GM23248 (cell line): ENCODE measurements at regions not wholly inside any gene's neighbourhood (a gene's known extent, or its start where the extent isn't known, plus 50 kb on each side); places are given as distances from the start of the nearest gene placed in this dataset.

Experiments
- DNase-seq: peaks from one replicate; pipeline ENCODE4 v3.0.0-alpha.2; 2015
- H2AFZ ChIP-seq: fragments of 200-600 bp; sonication (generic); 2 replicates; pipeline ENCODE4 v1.6.1; 2016; ENCODE audit warnings: antibody characterized with exemption
- H3F3A ChIP-seq: fragments of 200-600 bp; sonication (generic); 2 replicates; pipeline ENCODE4 v1.6.1; 2016; ENCODE audit warnings: mild to moderate bottlenecking, antibody characterized with exemption, mixed run types; ENCODE audit not compliant: insufficient read depth
- H3K27ac ChIP-seq: fragments of 200-600 bp; sonication (generic); 2 replicates; pipeline ENCODE4 v1.5.1; 2016; ENCODE audit warnings: mild to moderate bottlenecking
- H3K27me3 ChIP-seq: fragments of 200-600 bp; sonication (generic); replicated peaks from 2 replicates; pipeline ENCODE4 v1.6.1; 2016; ENCODE audit warnings: mild to moderate bottlenecking; ENCODE audit not compliant: insufficient read depth
- H3K36me3 ChIP-seq: fragments of 200-600 bp; sonication (generic); 2 replicates; pipeline ENCODE4 v1.6.1; 2016; ENCODE audit warnings: low read depth, mild to moderate bottlenecking
- H3K4me1 ChIP-seq: fragments of 200-600 bp; sonication (generic); 2 replicates; pipeline ENCODE4 v1.6.1; 2016; ENCODE audit warnings: mild to moderate bottlenecking; ENCODE audit not compliant: insufficient read depth
- H3K4me2 ChIP-seq: fragments of 200-600 bp; sonication (generic); one replicate; pipeline ENCODE4 v1.6.1; 2016; ENCODE audit warnings: mild to moderate bottlenecking; ENCODE audit not compliant: unreplicated experiment
- H3K4me3 ChIP-seq: fragments of 200-600 bp; sonication (generic); 2 replicates; pipeline ENCODE4 v1.5.1; 2016; ENCODE audit warnings: mild to moderate bottlenecking
- H3K79me2 ChIP-seq: fragments of 200-600 bp; sonication (generic); 2 replicates; pipeline ENCODE4 v1.6.1; 2016; ENCODE audit warnings: mild to moderate bottlenecking; ENCODE audit not compliant: insufficient read depth
- H3K9ac ChIP-seq: fragments of 200-600 bp; sonication (generic); 2 replicates; pipeline ENCODE4 v1.6.1; 2016; ENCODE audit warnings: mild to moderate bottlenecking
- H3K9me2 ChIP-seq: fragments of 200-600 bp; sonication (generic); 2 replicates; pipeline ENCODE4 v1.6.1; 2016; ENCODE audit warnings: mixed run types, mild to moderate bottlenecking, moderate library complexity; ENCODE audit not compliant: insufficient read depth
- H3K9me3 ChIP-seq: fragments of 200-600 bp; sonication (generic); one replicate; pipeline ENCODE4 v1.6.1; 2017; ENCODE audit warnings: low read depth
- H4K20me1 ChIP-seq: fragments of 200-600 bp; sonication (generic); 2 replicates; pipeline ENCODE4 v1.6.0; 2016; ENCODE audit not compliant: insufficient read depth
- EZH2 ChIP-seq: fragments of 200-600 bp; sonication (generic); IDR thresholded peaks from 2 replicates; pipeline ENCODE4 v1.6.1; 2018; ENCODE audit warnings: antibody characterized with exemption, mild to moderate bottlenecking; ENCODE audit not compliant: insufficient read depth, poor library complexity, severe bottlenecking
- EZH2phosphoT487 ChIP-seq: fragments of 200-600 bp; sonication (generic); IDR thresholded peaks from 2 replicates; pipeline ENCODE4 v1.6.1; 2018; ENCODE audit warnings: antibody characterized with exemption, moderate library complexity, mild to moderate bottlenecking, low read depth; ENCODE audit not compliant: insufficient read depth
- WGBS, 2 experiments: methylation state at CpG; one replicate each; pipeline ENCODE4 v1.1.6; 2015 to 2017; ENCODE audit warnings: low lambda C conversion rate in 2 of 2, low coverage in 1 of 2; ENCODE audit errors: missing lambda C conversion rate in 2 of 2; 5-methylcytosine and 5-hydroxymethylcytosine counted together
- in situ Hi-C: fragments of 300-500 bp; cut with MboI; formaldehyde crosslinking; loops from 2 replicates; pipeline ENCODE4 v1.15.0; 2020

GRCh38 chr10:56269181-56269580 lies 91.9 kb downstream of the ZWINT start:
- in situ Hi-C loops, result no loop called here
- H3K9ac ChIP-seq, result no peak overlapping the region
- no peaks in the 10 kb centered on the region for H3K36me3 ChIP-seq
- H3K79me2 ChIP-seq, result no peaks in the 10 kb centered on the region
- H3K27me3 ChIP-seq, result no peaks in the 10 kb centered on the region
- no peak for DNase-seq
- H2AFZ ChIP-seq, result no peak overlapping the region
- no peak overlapping the region for H3K4me3 ChIP-seq
- no peaks in the 10 kb centered on the region for H4K20me1 ChIP-seq
- no peak for TF ChIP-seq EZH2phosphoT487
- TF ChIP-seq EZH2, result no peak
- H3K9me3 ChIP-seq, result no peaks in the 10 kb centered on the region
- H3K4me1 ChIP-seq, result no peaks in the 10 kb centered on the region
- 0 to 15% methylated on average over 1 of the region's 1 CpG for WGBS, 2 experiments
- no peaks in the 10 kb centered on the region for H3F3A ChIP-seq
- H3K27ac ChIP-seq, result no peak overlapping the region
- H3K4me2 ChIP-seq, result no peak overlapping the region
- no peaks in the 10 kb centered on the region for H3K9me2 ChIP-seq

- H2AFZ ChIP-seq, result no peak overlapping the region
- no peaks in the 10 kb centered on the region for H3K27me3 ChIP-seq
- in situ Hi-C loops, result no loop called here
- no peaks in the 10 kb centered on the region for H3K9me2 ChIP-seq
- no peak overlapping the region for H3K27ac ChIP-seq
- H3K9me3 ChIP-seq, result no peaks in the 10 kb centered on the region
- no peak for DNase-seq
- no peaks in the 10 kb centered on the region for H3K36me3 ChIP-seq
- no peaks in the 10 kb centered on the region for H3K79me2 ChIP-seq
- H3F3A ChIP-seq, result no peaks in the 10 kb centered on the region
- 41 to 46% methylated on average over 1 of the region's 1 CpG for WGBS, 2 experiments
- H3K4me3 ChIP-seq, result no peak overlapping the region
- no peaks in the 10 kb centered on the region for H3K4me1 ChIP-seq
- no peak overlapping the region for H3K4me2 ChIP-seq
- no peaks in the 10 kb centered on the region for H4K20me1 ChIP-seq
- no peak overlapping the region for H3K9ac ChIP-seq
- no peak for TF ChIP-seq EZH2phosphoT487
- no peak for TF ChIP-seq EZH2
Measured at GRCh38 chr10:56266120-56266519, 94.9 kb downstream of the ZWINT start.

- no peaks in the 10 kb centered on the region for H3K27me3 ChIP-seq
- H3K4me2 ChIP-seq, result no peak overlapping the region
- no peaks in the 10 kb centered on the region for H3K9me3 ChIP-seq
- no peaks in the 10 kb centered on the region for H3K4me1 ChIP-seq
- in situ Hi-C loops, result no loop called here
- no peaks in the 10 kb centered on the region for H3K9me2 ChIP-seq
- H3K36me3 ChIP-seq, result no peaks in the 10 kb centered on the region
- H3K27ac ChIP-seq, result no peak overlapping the region
- DNase-seq, result no peak
- TF ChIP-seq EZH2phosphoT487, result no peak
- TF ChIP-seq EZH2, result no peak
- H3K9ac ChIP-seq, result no peak overlapping the region
- H3K79me2 ChIP-seq, result no peaks in the 10 kb centered on the region
- no peaks in the 10 kb centered on the region for H4K20me1 ChIP-seq
- H3K4me3 ChIP-seq, result no peak overlapping the region
- no peak overlapping the region for H2AFZ ChIP-seq
- no peaks in the 10 kb centered on the region for H3F3A ChIP-seq
Measured at GRCh38 chr10:56258991-56259390, 102.1 kb downstream of the ZWINT start.

- no peak overlapping the region for H3K9ac ChIP-seq
Measured at GRCh38 chr10:56258378-56258777, 102.7 kb downstream of the ZWINT start.

GRCh38 chr10:56255298-56255697 lies 105.8 kb downstream of the ZWINT start:
- Histone ChIP-seq H4K20me1 (no peaks in the 10 kb centered on the region), H3K9ac (no peak overlapping the region)

More at GRCh38 chr10:56258378-56258777, 102.7 kb downstream of the ZWINT start:
- no peak overlapping the region for H3K27ac ChIP-seq
- no peak for DNase-seq
- TF ChIP-seq EZH2phosphoT487, result no peak
- TF ChIP-seq EZH2, result no peak
- H3K4me3 ChIP-seq, result no peak overlapping the region
- WGBS, 2 experiments, result 19 to 25% methylated on average over 2 of the region's 2 CpGs
- H3K4me1 ChIP-seq, result no peaks in the 10 kb centered on the region
- H3K4me2 ChIP-seq, result no peak overlapping the region
- H3K9me2 ChIP-seq, result no peaks in the 10 kb centered on the region
- H3K79me2 ChIP-seq, result no peaks in the 10 kb centered on the region
- H3F3A ChIP-seq, result no peaks in the 10 kb centered on the region
- H3K27me3 ChIP-seq, result no peaks in the 10 kb centered on the region
- H4K20me1 ChIP-seq, result no peaks in the 10 kb centered on the region
- no peak overlapping the region for H2AFZ ChIP-seq
- H3K9me3 ChIP-seq, result no peaks in the 10 kb centered on the region
- in situ Hi-C loops, result no loop called here
- H3K36me3 ChIP-seq, result no peaks in the 10 kb centered on the region

More at GRCh38 chr10:56255298-56255697, 105.8 kb downstream of the ZWINT start:
- Histone ChIP-seq H3K9me3 (no peaks in the 10 kb centered on the region), H3K79me2 (no peaks in the 10 kb centered on the region), H2AFZ (no peak overlapping the region), H3K9me2 (no peaks in the 10 kb centered on the region), H3F3A (no peaks in the 10 kb centered on the region), H3K4me3 (no peak overlapping the region), H3K4me2 (no peak overlapping the region), H3K27ac (no peak overlapping the region), H3K36me3 (no peaks in the 10 kb centered on the region), H3K27me3 (no peaks in the 10 kb centered on the region), H3K4me1 (no peaks in the 10 kb centered on the region)
- DNase-seq, result no peak
- WGBS, 2 experiments, result 39% methylated on average over 8 of the region's 8 CpGs
- TF ChIP-seq EZH2 (no peak), EZH2phosphoT487 (no peak)
- in situ Hi-C loops, result no loop called here
